CD14-positive monocyte (primary cell): ENCODE measurements at regions not wholly inside any gene's neighbourhood (a gene's known extent, or its start where the extent isn't known, plus 50 kb on each side); places are given as distances from the start of the nearest gene placed in this dataset.

ENCODE experiments used
- DNase-seq, 3 donors: peaks; one replicate each; pipeline ENCODE4 v3.0.0-alpha.2; 2011 to 2022
- H2AFZ ChIP-seq: 2 replicates; pipeline ENCODE4 v1.6.0; 2012; ENCODE audit warnings: mild to moderate bottlenecking, low read depth, low read length, inconsistent platforms; ENCODE audit not compliant: insufficient read depth, poor library complexity, severe bottlenecking
- H3K27ac ChIP-seq, 2 donors: 1 replicate in 1 of 2; 2 replicates in 1 of 2; pipeline ENCODE4 v1.5.1; 2012 to 2013; ENCODE audit warnings: low read length in 2 of 2, control low read depth in 1 of 2, inconsistent platforms in 1 of 2, low read depth in 1 of 2, mild to moderate bottlenecking in 1 of 2
- H3K27me3 ChIP-seq, 2 donors: one replicate each; pipeline versions ENCODE4 v1.6.0 to v1.6.1; 2011 to 2013; ENCODE audit warnings: low read length in 2 of 2; ENCODE audit not compliant: control insufficient read depth in 2 of 2, insufficient read depth in 2 of 2
- H3K36me3 ChIP-seq, 2 donors: replicated peaks in 1 of 2; 1 replicate in 1 of 2; 2 replicates in 1 of 2; pipeline versions ENCODE4 v1.5.1 to v1.6.1; 2012 to 2013; ENCODE audit warnings: low read length in 2 of 2, control low read depth in 1 of 2, inconsistent platforms in 1 of 2, mild to moderate bottlenecking in 1 of 2; ENCODE audit not compliant: insufficient read depth in 2 of 2, control insufficient read depth in 1 of 2
- H3K4me1 ChIP-seq, 2 donors: 1 replicate in 1 of 2; 2 replicates in 1 of 2; pipeline versions ENCODE4 v1.5.1 to v1.6.1; 2012 to 2013; ENCODE audit warnings: low read length in 2 of 2, control low read depth in 1 of 2, inconsistent platforms in 1 of 2, mild to moderate bottlenecking in 1 of 2, moderate library complexity in 1 of 2; ENCODE audit not compliant: insufficient read depth in 2 of 2, control insufficient read depth in 1 of 2
- H3K4me2 ChIP-seq: replicated peaks from 2 replicates; pipeline ENCODE3; 2012; ENCODE audit warnings: low read length, moderate library complexity, mild to moderate bottlenecking; ENCODE audit not compliant: poor library complexity, severe bottlenecking; ENCODE audit errors: extremely low read depth
- H3K4me3 ChIP-seq, 3 experiments: fragments of 200-600 bp in 1 of 3; sonication (generic) in 1 of 3; replicated peaks in 1 of 3; 1 replicate in 2 of 3; 2 replicates in 1 of 3; pipeline ENCODE4 v1.5.1; 2011 to 2013; ENCODE audit warnings: low read length in 3 of 3, mild to moderate bottlenecking in 3 of 3, control low read depth in 2 of 3, low read depth in 2 of 3, inconsistent platforms in 1 of 3, moderate library complexity in 1 of 3
- H3K79me2 ChIP-seq: 2 replicates; pipeline ENCODE4 v1.6.0; 2012; ENCODE audit warnings: mild to moderate bottlenecking, control low read depth, inconsistent platforms, low read length, moderate library complexity; ENCODE audit not compliant: insufficient read depth
- H3K9ac ChIP-seq: 2 replicates; pipeline ENCODE4 v1.6.0; 2017; ENCODE audit warnings: low read length, mild to moderate bottlenecking; ENCODE audit not compliant: insufficient read depth, poor library complexity, severe bottlenecking
- H3K9me3 ChIP-seq, 2 donors: replicated peaks in 1 of 2; 1 replicate in 1 of 2; 2 replicates in 1 of 2; pipeline versions ENCODE4 v1.5.1 to v1.6.1; 2012 to 2013; ENCODE audit warnings: low read length in 2 of 2, control low read depth in 1 of 2; ENCODE audit not compliant: control insufficient read depth in 1 of 2, insufficient read depth in 1 of 2
- H4K20me1 ChIP-seq: 2 replicates; pipeline ENCODE4 v1.6.0; 2012; ENCODE audit warnings: mild to moderate bottlenecking, low read length, control low read depth, moderate library complexity; ENCODE audit not compliant: insufficient read depth
- H3K27ac Mint-ChIP-seq, 7 donors: one replicate each; pipeline ENCODE4 v1.8.0; 2020; ENCODE audit warnings: mild to moderate bottlenecking in 7 of 7, mixed read lengths in 7 of 7, moderate library complexity in 6 of 7, inconsistent platforms in 2 of 7
- H3K27me3 Mint-ChIP-seq, 3 donors: one replicate each; pipeline ENCODE4 v1.8.0; 2021 to 2022; ENCODE audit warnings: low read depth in 3 of 3, mild to moderate bottlenecking in 3 of 3, mixed read lengths in 3 of 3, moderate library complexity in 3 of 3, inconsistent platforms in 1 of 3
- H3K36me3 Mint-ChIP-seq, 2 donors: one replicate each; pipeline ENCODE4 v1.8.0; 2020; ENCODE audit warnings: mixed read lengths in 2 of 2, inconsistent platforms in 1 of 2, mild to moderate bottlenecking in 1 of 2
- H3K4me1 Mint-ChIP-seq: one replicate; pipeline ENCODE4 v1.8.0; 2020; ENCODE audit warnings: mild to moderate bottlenecking, mixed read lengths
- H3K4me3 Mint-ChIP-seq, 2 donors: one replicate each; pipeline ENCODE4 v1.8.0; 2020; ENCODE audit warnings: mild to moderate bottlenecking in 2 of 2, mixed read lengths in 2 of 2, moderate library complexity in 1 of 2
- H3K9me3 Mint-ChIP-seq, 7 donors: one replicate each; pipeline ENCODE4 v1.8.0; 2020 to 2022; ENCODE audit warnings: mixed read lengths in 7 of 7, mild to moderate bottlenecking in 6 of 7, moderate library complexity in 6 of 7, inconsistent platforms in 2 of 7
- WGBS: methylation state at CpG from one replicate; pipeline ENCODE4 v1.1.5; 2013; ENCODE audit warnings: missing lambda C conversion rate; ENCODE audit not compliant: insufficient coverage; 5-methylcytosine and 5-hydroxymethylcytosine counted together
- intact Hi-C, 2 donors: fragments of 100-400 bp; cut with micrococcal nuclease; formaldehyde crosslinking; loops; one replicate each; pipeline versions ENCODE4 v1.15.0 to v1.15.1; 2023
- TF ChIP-seq, protein P1 (sequence below): fragments of 200-600 bp; IDR thresholded peaks from one replicate; pipeline ENCODE4 v1.8.0; 2022; ENCODE audit warnings: antibody characterized with exemption, mild to moderate bottlenecking

DNA sequence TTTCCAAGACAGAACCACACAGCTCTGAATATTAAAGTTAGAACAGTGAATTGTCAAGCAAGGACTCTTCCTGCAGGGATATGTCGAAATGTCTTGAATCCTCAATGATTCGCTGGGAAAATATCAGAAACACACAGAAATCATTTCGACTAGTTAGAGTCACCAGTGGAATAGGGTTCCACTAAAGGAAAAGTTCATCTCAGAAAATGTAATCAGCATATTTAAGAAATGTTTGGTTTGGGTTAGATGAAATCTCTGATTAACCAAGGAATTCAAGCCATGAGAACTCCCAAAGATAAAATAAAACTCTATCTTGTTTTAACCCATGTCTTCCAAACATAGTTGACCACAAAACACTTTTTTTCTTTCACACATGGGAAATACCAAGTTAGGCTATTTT lies 621.0 kb upstream of the NRSN1 start:
- no peaks in the 10 kb centered on the region for H3K9me3 ChIP-seq
- H3K36me3 ChIP-seq = no peaks in the 10 kb centered on the region
- no peak overlapping the region for H3K27ac ChIP-seq
- H3K27me3 Mint-ChIP-seq = peaks cover 0 to 1% (median 0%) of the 10 kb centered on the region in 3 donors
- TF ChIP-seq, protein P1, sequence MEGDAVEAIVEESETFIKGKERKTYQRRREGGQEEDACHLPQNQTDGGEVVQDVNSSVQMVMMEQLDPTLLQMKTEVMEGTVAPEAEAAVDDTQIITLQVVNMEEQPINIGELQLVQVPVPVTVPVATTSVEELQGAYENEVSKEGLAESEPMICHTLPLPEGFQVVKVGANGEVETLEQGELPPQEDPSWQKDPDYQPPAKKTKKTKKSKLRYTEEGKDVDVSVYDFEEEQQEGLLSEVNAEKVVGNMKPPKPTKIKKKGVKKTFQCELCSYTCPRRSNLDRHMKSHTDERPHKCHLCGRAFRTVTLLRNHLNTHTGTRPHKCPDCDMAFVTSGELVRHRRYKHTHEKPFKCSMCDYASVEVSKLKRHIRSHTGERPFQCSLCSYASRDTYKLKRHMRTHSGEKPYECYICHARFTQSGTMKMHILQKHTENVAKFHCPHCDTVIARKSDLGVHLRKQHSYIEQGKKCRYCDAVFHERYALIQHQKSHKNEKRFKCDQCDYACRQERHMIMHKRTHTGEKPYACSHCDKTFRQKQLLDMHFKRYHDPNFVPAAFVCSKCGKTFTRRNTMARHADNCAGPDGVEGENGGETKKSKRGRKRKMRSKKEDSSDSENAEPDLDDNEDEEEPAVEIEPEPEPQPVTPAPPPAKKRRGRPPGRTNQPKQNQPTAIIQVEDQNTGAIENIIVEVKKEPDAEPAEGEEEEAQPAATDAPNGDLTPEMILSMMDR = no peak
- no peaks in the 10 kb centered on the region for H3K4me1 ChIP-seq
- H4K20me1 ChIP-seq = no peaks in the 10 kb centered on the region
- H3K4me3 Mint-ChIP-seq = no peak overlapping the region
- no peaks in the 10 kb centered on the region for H3K27me3 ChIP-seq
- no peak overlapping the region for H3K4me3 ChIP-seq
- DNase-seq = no peak
- H3K4me1 Mint-ChIP-seq = no peaks in the 10 kb centered on the region
- H3K79me2 ChIP-seq = no peaks in the 10 kb centered on the region
- H3K36me3 Mint-ChIP-seq = no peaks in the 10 kb centered on the region
- peaks cover 0 to 12% (median 0%) of the 10 kb centered on the region in 7 donors for H3K9me3 Mint-ChIP-seq
- intact Hi-C loops = no loop called here
- no peak overlapping the region for H2AFZ ChIP-seq
- no peak overlapping the region for H3K27ac Mint-ChIP-seq
- no peak overlapping the region for H3K4me2 ChIP-seq
- no CpG with 5 or more reads among the region's 3 CpGs for WGBS
- H3K9ac ChIP-seq = no peak overlapping the region

DNA sequence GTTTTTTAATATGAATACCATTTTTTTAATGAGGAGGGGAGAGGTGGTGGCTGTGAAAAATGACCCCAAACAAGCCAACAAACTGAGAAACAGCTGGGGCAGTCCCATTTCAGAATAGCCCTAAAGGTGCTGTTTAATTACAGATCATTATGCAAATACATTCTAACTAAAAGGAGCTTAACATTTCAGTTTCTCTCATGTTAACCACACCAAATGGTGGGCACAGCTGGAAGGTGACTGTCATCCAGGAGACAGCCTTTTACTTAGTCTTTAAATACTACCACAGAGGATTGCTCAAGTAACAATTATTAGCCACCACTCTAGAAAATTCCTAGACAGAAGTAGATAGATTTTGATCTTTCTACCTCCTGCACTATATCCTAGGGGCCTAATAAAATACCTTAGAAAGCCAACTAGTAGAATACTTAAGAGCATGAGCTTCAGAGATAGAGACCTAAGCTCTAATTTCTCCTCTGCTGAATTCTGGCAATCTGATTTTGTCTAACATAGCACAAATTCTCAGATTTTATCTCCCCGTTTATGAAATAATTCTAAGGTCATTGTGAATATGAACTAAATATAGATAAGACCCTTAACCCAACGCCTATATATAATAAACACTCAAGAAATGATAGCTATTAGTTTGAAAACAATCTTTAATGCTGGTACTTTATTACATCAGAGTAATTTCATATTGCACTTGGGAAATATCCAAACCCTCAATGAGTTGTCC lies 615.1 kb upstream of the NRSN1 start:
- Mint-ChIP-seq H3K27ac (no peak overlapping the region), H3K36me3 (no peaks in the 10 kb centered on the region), H3K9me3 (peaks cover 0 to 3% (median 0%) of the 10 kb centered on the region in 7 donors), H3K4me3 (no peak overlapping the region), H3K4me1 (no peaks in the 10 kb centered on the region), H3K27me3 (peaks cover 0 to 1% (median 0%) of the 10 kb centered on the region in 3 donors)
- no peaks in the 10 kb centered on the region for H3K4me1 ChIP-seq
- no peak overlapping the region for H2AFZ ChIP-seq
- H3K27me3 ChIP-seq = no peaks in the 10 kb centered on the region
- H3K9me3 ChIP-seq = no peaks in the 10 kb centered on the region
- DNase-seq = no peak
- no CpG with 5 or more reads among the region's 2 CpGs for WGBS
- H3K9ac ChIP-seq = no peak overlapping the region
- H3K4me2 ChIP-seq = no peak overlapping the region
- intact Hi-C loops = no loop called here
- H4K20me1 ChIP-seq = no peaks in the 10 kb centered on the region
- no peaks in the 10 kb centered on the region for H3K36me3 ChIP-seq
- TF ChIP-seq, protein P1 = no peak
- no peaks in the 10 kb centered on the region for H3K79me2 ChIP-seq
- H3K4me3 ChIP-seq = no peak overlapping the region
- H3K27ac ChIP-seq = no peak overlapping the region
